ENCODE measurements at regions not wholly inside any gene's neighbourhood (a gene's known extent, or its start where the extent isn't known, plus 50 kb on each side); places are given as distances from the start of the nearest gene placed in this dataset.

DNA sequence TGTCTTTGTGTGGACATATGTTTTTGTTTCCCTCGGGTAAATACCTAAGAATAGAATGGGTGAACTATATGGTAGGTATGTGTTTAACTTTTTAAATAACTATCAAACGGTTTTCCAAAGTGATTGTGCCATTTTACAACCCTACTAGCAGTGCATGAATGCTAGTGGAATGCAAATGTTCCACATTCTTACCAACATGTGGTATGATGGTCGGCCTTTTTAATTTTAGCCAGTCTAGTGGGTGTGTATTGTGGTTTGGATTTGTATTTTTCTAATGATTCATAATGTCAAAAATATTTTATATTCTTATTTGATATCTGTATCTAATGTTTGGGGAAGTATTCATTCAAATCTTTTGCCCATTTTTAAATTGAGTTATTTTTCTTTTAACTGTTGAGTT, 68.2 kb upstream of the SMAD3 start:
- TF ChIP-seq, protein P1, sequence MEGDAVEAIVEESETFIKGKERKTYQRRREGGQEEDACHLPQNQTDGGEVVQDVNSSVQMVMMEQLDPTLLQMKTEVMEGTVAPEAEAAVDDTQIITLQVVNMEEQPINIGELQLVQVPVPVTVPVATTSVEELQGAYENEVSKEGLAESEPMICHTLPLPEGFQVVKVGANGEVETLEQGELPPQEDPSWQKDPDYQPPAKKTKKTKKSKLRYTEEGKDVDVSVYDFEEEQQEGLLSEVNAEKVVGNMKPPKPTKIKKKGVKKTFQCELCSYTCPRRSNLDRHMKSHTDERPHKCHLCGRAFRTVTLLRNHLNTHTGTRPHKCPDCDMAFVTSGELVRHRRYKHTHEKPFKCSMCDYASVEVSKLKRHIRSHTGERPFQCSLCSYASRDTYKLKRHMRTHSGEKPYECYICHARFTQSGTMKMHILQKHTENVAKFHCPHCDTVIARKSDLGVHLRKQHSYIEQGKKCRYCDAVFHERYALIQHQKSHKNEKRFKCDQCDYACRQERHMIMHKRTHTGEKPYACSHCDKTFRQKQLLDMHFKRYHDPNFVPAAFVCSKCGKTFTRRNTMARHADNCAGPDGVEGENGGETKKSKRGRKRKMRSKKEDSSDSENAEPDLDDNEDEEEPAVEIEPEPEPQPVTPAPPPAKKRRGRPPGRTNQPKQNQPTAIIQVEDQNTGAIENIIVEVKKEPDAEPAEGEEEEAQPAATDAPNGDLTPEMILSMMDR (optimal IDR thresholded peaks at IDR 0.05 in 1 of 3, IDR thresholded peaks at IDR 0.05 in 1 of 3, conservative IDR thresholded peaks at IDR 0.05 in 1 of 3; ENCODE audit: extremely low read depth in 1 of 3, insufficient read depth in 2 of 3, low read length in 3 of 3): no peak
- TF ChIP-seq EZH2 (IDR thresholded peaks at IDR 0.05; ENCODE audit: low read length): no peak
